SK-N-SH (cell line): ENCODE measurements at regions not wholly inside any gene's neighbourhood (a gene's known extent, or its start where the extent isn't known, plus 50 kb on each side); places are given as distances from the start of the nearest gene placed in this dataset.

Experiments used
- CTCF ChIA-PET: fragments of 300-600, 350-600 bp; formaldehyde crosslinking; extraction: SDS; loops from one replicate; lab custom pipeline; 2021; lab: Yijun Ruan, JAX
- POLR2A ChIA-PET: fragments of 350-600 bp; sonication (Branson Sonifier 250); formaldehyde crosslinking; extraction: SDS; loops from one replicate; lab custom pipeline; 2020; ENCODE audit warnings: antibody characterized with exemption, inconsistent platforms; lab: Yijun Ruan, JAX
- DNase-seq: peaks from one replicate; pipeline ENCODE4 v3.0.0; 2012
- H2AFZ ChIP-seq: fragments of 200-600 bp; sonication (generic); 2 replicates; pipeline ENCODE4 v1.8.1; 2016; ENCODE audit warnings: antibody characterized with exemption, mild to moderate bottlenecking, low read depth
- H3F3A ChIP-seq: fragments of 200-600 bp; sonication (generic); replicated peaks from 2 replicates; pipeline ENCODE3; 2016; ENCODE audit warnings: antibody characterized with exemption, mild to moderate bottlenecking; ENCODE audit not compliant: insufficient read depth
- H3K27ac ChIP-seq, 2 experiments: fragments of 200-500 bp in 1 of 2; fragments of 200-600 bp in 1 of 2; sonication (Bioruptor generic) in 1 of 2; sonication (generic), shearing (Covaris generic) in 1 of 2; 2 replicates each; pipeline versions ENCODE4 v1.5.1 to v1.6.1; 2014 to 2016; ENCODE audit warnings: low read depth in 2 of 2, inconsistent platforms in 1 of 2, low read length in 1 of 2, mild to moderate bottlenecking in 1 of 2, mixed read lengths in 1 of 2
- H3K27me3 ChIP-seq: fragments of 200-600 bp; sonication (generic), shearing (Covaris generic); 2 replicates; pipeline ENCODE4 v1.6.1; 2016; ENCODE audit warnings: mixed run types; ENCODE audit not compliant: insufficient read depth
- H3K36me3 ChIP-seq, 2 experiments: fragments of 200-500 bp in 1 of 2; fragments of 200-600 bp in 1 of 2; sonication (Bioruptor generic) in 1 of 2; sonication (generic) in 1 of 2; replicated peaks in 1 of 2; 2 replicates each; pipeline versions ENCODE3 to v1.5.1; 2014 to 2016; ENCODE audit warnings: low read length in 1 of 2, mild to moderate bottlenecking in 1 of 2; ENCODE audit not compliant: insufficient read depth in 2 of 2, control insufficient read depth in 1 of 2
- H3K4me1 ChIP-seq, 2 experiments: fragments of 200-500 bp in 1 of 2; fragments of 200-600 bp in 1 of 2; sonication (Bioruptor generic) in 1 of 2; sonication (generic), shearing (Covaris generic) in 1 of 2; 2 replicates each; pipeline versions ENCODE4 v1.5.1 to v1.6.1; 2014 to 2016; ENCODE audit warnings: low read depth in 1 of 2, low read length in 1 of 2, mixed run types in 1 of 2; ENCODE audit not compliant: insufficient read depth in 2 of 2, control insufficient read depth in 1 of 2
- H3K4me2 ChIP-seq: fragments of 200-600 bp; sonication (generic), shearing (Covaris generic); 2 replicates; pipeline ENCODE4 v1.6.1; 2017; ENCODE audit warnings: mixed run types
- H3K4me3 ChIP-seq, 2 experiments: fragments of 200-500 bp in 1 of 2; fragments of 200-600 bp in 1 of 2; sonication (Bioruptor generic) in 1 of 2; sonication (generic), shearing (Covaris generic) in 1 of 2; 2 replicates each; pipeline versions ENCODE4 v1.5.1 to v1.8.1; 2014 to 2016; ENCODE audit warnings: low read depth in 2 of 2, inconsistent platforms in 1 of 2, low read length in 1 of 2, mild to moderate bottlenecking in 1 of 2, mixed read lengths in 1 of 2, moderate library complexity in 1 of 2
- H3K79me2 ChIP-seq: fragments of 200-600 bp; sonication (generic); 2 replicates; pipeline ENCODE4 v1.8.1; 2017; ENCODE audit warnings: mild to moderate bottlenecking; ENCODE audit not compliant: insufficient read depth
- H3K9ac ChIP-seq: fragments of 200-600 bp; sonication (generic); 2 replicates; pipeline ENCODE4 v1.6.1; 2017; ENCODE audit warnings: mixed run types
- H3K9me2 ChIP-seq: fragments of 200-600 bp; sonication (generic); 2 replicates; pipeline ENCODE4 v1.6.1; 2017; ENCODE audit warnings: mixed run types
- H3K9me3 ChIP-seq: fragments of 200-600 bp; sonication (generic); 2 replicates; pipeline ENCODE4 v1.6.1; 2017; ENCODE audit warnings: mixed run types, mild to moderate bottlenecking, moderate library complexity
- H4K20me1 ChIP-seq: fragments of 200-600 bp; sonication (generic); 2 replicates; pipeline ENCODE4 v1.6.1; 2017; ENCODE audit warnings: mild to moderate bottlenecking, mixed run types; ENCODE audit not compliant: insufficient read depth
- EZH2phosphoT487 ChIP-seq: fragments of 200-600 bp; sonication (generic); IDR thresholded peaks from 2 replicates; pipeline ENCODE4 v1.6.1; 2017; ENCODE audit warnings: low read depth, mixed run types, mild to moderate bottlenecking, antibody characterized with exemption, moderate library complexity, borderline replicate concordance
- FOXM1 ChIP-seq: IDR thresholded peaks from 2 replicates; pipeline ENCODE4 v1.4.0; 2012; ENCODE audit warnings: low read depth, mild to moderate bottlenecking
- GABPA ChIP-seq: IDR thresholded peaks from 2 replicates; pipeline ENCODE4 v1.4.0; 2012; ENCODE audit warnings: low read depth, mild to moderate bottlenecking
- GATA2 ChIP-seq: sonication (generic); formaldehyde crosslinking; IDR thresholded peaks from 2 replicates; pipeline ENCODE4 v1.5.0; 2020; ENCODE audit warnings: mild to moderate bottlenecking, missing genetic modification reagents
- JUND ChIP-seq: IDR thresholded peaks from 2 replicates; pipeline ENCODE4 v1.4.0; 2012
- MXI1 ChIP-seq: IDR thresholded peaks from 2 replicates; pipeline ENCODE4 v1.6.1; 2012; ENCODE audit warnings: mild to moderate bottlenecking, low read depth, low read length, improper control_type of control experiment
- NFIC ChIP-seq: IDR thresholded peaks from 2 replicates; pipeline ENCODE4 v1.4.0; 2012; ENCODE audit warnings: borderline replicate concordance
- NRF1 ChIP-seq: IDR thresholded peaks from 2 replicates; pipeline ENCODE4 v1.6.1; 2012; ENCODE audit warnings: low read depth, mild to moderate bottlenecking, low read length
- RCOR1 ChIP-seq: fragments of 150-350 bp; IDR thresholded peaks from 2 replicates; pipeline ENCODE4 v1.6.1; 2017; ENCODE audit warnings: antibody characterized with exemption, low read length
- RXRA ChIP-seq: IDR thresholded peaks from 2 replicates; pipeline ENCODE4 v1.4.0; 2012; ENCODE audit warnings: low read depth, mild to moderate bottlenecking, borderline replicate concordance
- SIN3A ChIP-seq: IDR thresholded peaks from 2 replicates; pipeline ENCODE4 v1.6.1; 2012; ENCODE audit warnings: low read depth, mild to moderate bottlenecking, low read length, moderate library complexity, borderline replicate concordance
- TEAD4 ChIP-seq: IDR thresholded peaks from 2 replicates; pipeline ENCODE4 v1.4.0; 2012; ENCODE audit warnings: mild to moderate bottlenecking, borderline replicate concordance; ENCODE audit not compliant: insufficient read depth
- WGBS: methylation state at CpG from one replicate; pipeline ENCODE4 v1.1.6; 2017; ENCODE audit warnings: low lambda C conversion rate; 5-methylcytosine and 5-hydroxymethylcytosine counted together

GRCh38 chr20:52410182-52410647 is 218.6 kb upstream of the ZFP64 start:
- Histone ChIP-seq H3K4me1 (peaks cover 0 to 6% of the 10 kb centered on the region in 2 experiments; a peak in 1 of 4 replicates), H3K27me3 (no peaks in the 10 kb centered on the region), H3K79me2 (no peaks in the 10 kb centered on the region), H3K4me3 (no peak overlapping the region), H4K20me1 (no peaks in the 10 kb centered on the region), H3F3A (no peaks in the 10 kb centered on the region), H3K27ac (no peak overlapping the region), H3K9me3 (no peaks in the 10 kb centered on the region), H2AFZ (no peak overlapping the region), H3K9me2 (no peaks in the 10 kb centered on the region), H3K9ac (no peak overlapping the region), H3K36me3 (no peaks in the 10 kb centered on the region), H3K4me2 (no peak overlapping the region)
- POLR2A ChIA-PET, result no interaction called here
- WGBS, result 42% methylated on average over 11 of the region's 11 CpGs
- CTCF ChIA-PET, result interaction anchor here (0.7 to 1.6 kb wide), 4 partner anchors 30 to 98 kb away, joined by 3 to 6 read pairs (median 3); no protein-coding TSS in a partner anchor
- TF ChIP-seq JUND (no peak), RCOR1 (peak; percentile 34; the same call in 1 of the 2 replicates), GATA2 (CRISPR knock-in tag) (peak; percentile 41; the same call in 1 of the 2 replicates)
- peak; percentile 12 for DNase-seq

GRCh38 chr20:52405986-52406385 is 214.4 kb upstream of the ZFP64 start:
- H3K4me2 ChIP-seq, result no peak overlapping the region
- CTCF ChIA-PET, result no interaction called here
- H3K36me3 ChIP-seq, result no peaks in the 10 kb centered on the region
- H3K27me3 ChIP-seq, result no peaks in the 10 kb centered on the region
- H3K4me3 ChIP-seq, result no peak overlapping the region
- H3K4me1 ChIP-seq, result peaks cover 0 to 6% of the 10 kb centered on the region in 2 experiments; a peak in 1 of 4 replicates
- H2AFZ ChIP-seq, result no peak overlapping the region
- no peak overlapping the region for H3K27ac ChIP-seq
- TF ChIP-seq MXI1 (no peak), TEAD4 (no peak), NRF1 (no peak), EZH2phosphoT487 (no peak), RXRA (no peak), NFIC (no peak), SIN3A (no peak), FOXM1 (no peak), GATA2 (CRISPR knock-in tag) (no peak)
- TF ChIP-seq, all 33 proteins: peak for 0
- POLR2A ChIA-PET, result no interaction called here
- H3K9ac ChIP-seq, result no peak overlapping the region
- WGBS, result 47% methylated on average over 2 of the region's 2 CpGs
- no peaks in the 10 kb centered on the region for H3K9me2 ChIP-seq
- H3K9me3 ChIP-seq, result no peaks in the 10 kb centered on the region
- H3K79me2 ChIP-seq, result no peaks in the 10 kb centered on the region
- H4K20me1 ChIP-seq, result no peaks in the 10 kb centered on the region
- no peak for DNase-seq
- H3F3A ChIP-seq, result no peaks in the 10 kb centered on the region

- DNase-seq, result no peak
- no peak for TF ChIP-seq GABPA
- TF ChIP-seq, all 33 proteins: peak for 0
- H3K9me3 ChIP-seq, result no peaks in the 10 kb centered on the region
- ChIA-PET CTCF (interaction anchor here (0.8 kb wide), 1 partner anchor 26 kb away, joined by 3 read pairs; no protein-coding TSS in a partner anchor), POLR2A (no interaction called here)
- H3K27me3 ChIP-seq, result no peaks in the 10 kb centered on the region
- no peak overlapping the region for H3K9ac ChIP-seq
- H3K27ac ChIP-seq, result no peak overlapping the region
- 41% methylated on average over 1 of the region's 1 CpG for WGBS
- no peak overlapping the region for H2AFZ ChIP-seq
- H4K20me1 ChIP-seq, result no peaks in the 10 kb centered on the region
- no peaks in the 10 kb centered on the region for H3K79me2 ChIP-seq
- H3K4me2 ChIP-seq, result no peak overlapping the region
- H3F3A ChIP-seq, result no peaks in the 10 kb centered on the region
- no peak overlapping the region for H3K4me3 ChIP-seq
- peaks cover 0 to 5% of the 10 kb centered on the region in 2 experiments; a peak in 1 of 4 replicates for H3K4me1 ChIP-seq
- H3K9me2 ChIP-seq, result no peaks in the 10 kb centered on the region
- H3K36me3 ChIP-seq, result no peaks in the 10 kb centered on the region
Measured at GRCh38 chr20:52405417-52405816, 213.8 kb upstream of the ZFP64 start.
